Activated CD4-positive, alpha-beta T cell treated with anti-CD3 and anti-CD28 coated beads, Interleukin-10, Interleukin-2, amounts not matched to agents 100 ng/mL and 50 ng/mL, durations not matched to agents 16 hours and 8 hours (primary cell): ENCODE measurements at regions not wholly inside any gene's neighbourhood (a gene's known extent, or its start where the extent isn't known, plus 50 kb on each side); places are given as distances from the start of the nearest gene placed in this dataset.

Source experiments
- DNase-seq: peaks from one replicate; pipeline ENCODE4 v3.0.0-alpha.2; 2020

DNA sequence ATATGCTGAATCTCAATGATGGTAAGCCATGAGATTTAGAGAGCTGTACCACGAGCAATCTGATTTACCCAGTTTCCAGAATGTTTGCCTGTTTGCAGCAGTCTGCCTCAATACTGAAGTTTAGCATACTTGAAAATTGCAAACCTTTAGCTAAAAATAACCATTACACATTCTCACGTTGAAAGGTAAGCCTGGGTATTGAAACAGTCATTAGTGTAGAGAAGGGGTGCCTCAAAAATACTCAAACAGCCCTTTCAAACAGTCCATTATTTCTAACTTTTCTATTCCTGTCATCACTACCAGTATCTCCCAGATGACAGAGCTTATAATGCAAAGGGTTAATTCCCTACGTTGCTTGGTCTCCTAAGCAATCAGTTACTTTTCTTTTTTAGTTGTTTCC is 111.8 kb upstream of the MBNL1 start:
- DNase-seq, result no peak

DNA sequence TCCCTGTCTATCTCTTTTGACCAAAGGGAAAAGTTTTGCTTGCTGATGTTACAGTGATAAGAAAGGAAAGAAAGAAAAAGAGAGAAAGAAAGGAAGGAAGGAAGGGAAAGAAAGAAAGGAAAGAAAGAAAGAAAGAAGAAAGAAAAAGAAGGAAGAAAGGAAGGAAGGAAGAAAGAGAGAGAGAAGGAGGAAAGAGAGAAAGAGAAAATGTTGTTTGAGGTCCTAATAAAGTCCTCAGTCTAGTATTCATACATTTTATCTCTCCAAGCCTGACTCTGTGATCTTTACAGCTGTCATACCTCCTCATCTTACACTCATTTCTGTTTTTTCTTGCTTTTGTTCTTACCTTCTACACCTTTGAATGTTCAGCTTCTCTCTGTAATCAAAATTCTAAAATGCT is 111.4 kb upstream of the MBNL1 start:
- no peak for DNase-seq

DNA sequence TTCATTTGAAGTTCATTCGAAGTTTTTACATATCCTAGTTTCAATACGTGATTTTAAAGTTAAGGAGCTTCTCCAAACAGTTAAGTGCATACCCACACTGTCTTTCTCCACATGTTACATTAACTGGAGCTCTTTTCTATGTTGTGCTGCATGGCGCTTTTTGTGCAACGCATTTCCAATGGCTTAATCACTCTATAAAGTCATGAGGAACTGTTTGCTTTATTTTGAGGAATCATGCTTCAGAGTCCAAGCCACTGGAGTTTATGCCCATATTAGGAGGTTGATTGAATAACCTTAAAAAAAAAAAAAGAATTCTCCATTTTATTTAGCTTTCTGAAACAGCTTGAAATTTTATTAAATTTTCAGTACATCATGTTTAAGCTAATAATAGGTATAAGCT is 109.4 kb upstream of the MBNL1 start:
- DNase-seq, result no peak

GRCh38 chr3:152160350-152161011 is 108.2 kb upstream of the MBNL1 start:
- DNase-seq, result no peak

DNA sequence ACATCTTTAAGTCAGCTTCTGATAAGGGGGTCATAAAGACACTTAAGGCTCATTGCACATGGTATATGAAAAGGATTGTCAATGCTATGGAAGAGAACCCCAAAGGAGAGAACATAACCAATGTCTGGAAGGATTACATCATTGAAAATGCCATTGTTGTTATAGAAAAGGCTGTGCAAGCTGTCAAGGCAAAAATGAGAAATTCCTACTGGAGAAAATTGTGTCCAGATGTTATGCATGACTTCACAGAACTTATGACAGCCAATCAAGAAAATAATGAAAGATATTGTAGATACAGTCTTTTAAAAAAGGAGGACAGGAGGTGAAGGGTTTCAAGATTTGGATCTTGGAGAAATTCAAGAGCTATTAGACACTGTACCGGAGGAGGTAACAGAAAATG is 96.3 kb upstream of the MBNL1 start:
- DNase-seq, result no peak

DNA sequence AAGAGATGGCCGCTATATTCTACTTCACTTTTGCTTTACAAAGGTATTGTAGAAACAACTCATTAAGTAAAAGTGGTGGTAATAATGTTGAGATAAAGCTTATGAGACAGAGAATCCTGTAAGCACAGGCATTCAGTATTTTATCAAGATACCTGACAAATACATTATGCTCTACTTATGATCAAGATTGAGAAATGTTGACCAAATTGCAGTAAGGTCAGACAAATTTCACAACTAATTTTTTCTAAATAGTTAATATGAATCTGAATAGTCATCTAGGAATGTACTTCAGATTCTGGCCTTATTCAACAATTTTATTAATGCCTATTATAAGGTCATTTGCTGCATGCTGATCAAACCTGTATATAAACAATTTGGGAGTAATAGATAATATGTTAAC is 95.1 kb upstream of the MBNL1 start:
- no peak for DNase-seq

DNA sequence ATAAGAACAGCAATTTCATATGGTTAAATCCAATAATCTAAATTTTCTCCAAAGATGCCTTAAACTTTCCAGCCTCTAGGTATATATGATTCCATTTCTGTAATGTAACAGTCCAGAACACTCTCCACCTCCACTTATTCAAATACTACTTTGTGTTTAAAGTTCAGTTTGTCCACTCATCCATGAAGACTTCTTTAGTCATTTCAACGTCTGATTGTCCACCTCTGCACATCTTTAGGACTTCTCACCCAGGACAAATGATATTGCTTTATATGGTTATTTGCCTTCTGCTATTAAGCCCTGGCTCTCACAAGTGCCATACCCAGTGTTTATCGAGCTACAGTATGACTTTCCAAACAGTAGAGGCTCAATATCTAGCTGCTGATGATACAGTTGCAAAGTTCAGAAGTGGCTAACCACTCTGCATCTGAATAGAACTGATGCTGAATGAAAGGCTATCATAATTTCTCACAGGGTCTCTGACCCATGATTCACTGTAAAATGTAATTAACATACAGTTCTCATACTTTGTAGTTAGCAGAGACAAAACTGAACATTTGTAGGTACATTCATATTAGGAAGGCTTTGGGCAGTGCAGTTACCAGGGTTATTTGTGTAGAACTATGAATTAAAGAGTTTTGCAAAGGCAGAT is 93.7 kb upstream of the MBNL1 start:
- DNase-seq, result no peak

GRCh38 chr3:152175528-152175889 is 93.2 kb upstream of the MBNL1 start:
- DNase-seq, result no peak

DNA sequence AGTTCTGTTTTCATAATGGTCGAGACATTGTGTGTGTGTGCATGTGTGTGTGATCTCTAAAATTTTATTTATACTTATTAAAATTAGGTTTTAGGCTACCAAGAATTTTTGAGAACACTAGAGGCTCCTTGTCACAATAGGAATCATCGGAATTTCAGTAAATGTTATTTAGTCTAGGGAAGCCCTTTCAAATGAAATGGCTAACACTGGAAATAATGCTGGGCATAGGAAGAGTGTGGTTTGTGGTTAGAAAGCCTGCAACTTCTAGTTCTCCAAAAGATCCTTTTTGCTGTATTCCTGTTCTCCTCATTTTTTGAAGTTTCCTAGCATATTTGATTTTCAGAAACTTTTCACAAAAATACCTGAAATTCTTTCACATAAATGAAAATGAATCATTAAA is 92.5 kb upstream of the MBNL1 start:
- DNase-seq, result no peak

DNA sequence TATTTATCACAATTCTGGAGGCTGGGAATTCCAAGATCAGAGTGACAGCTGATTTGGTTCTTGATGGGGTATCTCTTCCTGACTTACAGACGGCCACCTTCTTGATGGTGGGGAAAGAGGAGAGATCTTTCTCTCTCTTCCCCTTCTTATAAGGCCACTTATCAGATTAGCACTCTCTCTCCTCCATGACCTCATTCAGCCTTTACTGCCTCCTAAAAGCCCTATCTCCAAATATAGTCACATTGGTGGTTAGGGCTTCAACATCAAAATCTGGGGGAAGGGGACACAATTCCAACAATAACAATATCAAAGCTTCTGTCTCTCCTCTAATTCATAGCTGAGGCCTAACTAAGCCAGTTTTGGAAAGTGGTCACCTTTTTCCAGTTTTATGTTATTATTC is 91.7 kb upstream of the MBNL1 start:
- DNase-seq, result no peak

DNA sequence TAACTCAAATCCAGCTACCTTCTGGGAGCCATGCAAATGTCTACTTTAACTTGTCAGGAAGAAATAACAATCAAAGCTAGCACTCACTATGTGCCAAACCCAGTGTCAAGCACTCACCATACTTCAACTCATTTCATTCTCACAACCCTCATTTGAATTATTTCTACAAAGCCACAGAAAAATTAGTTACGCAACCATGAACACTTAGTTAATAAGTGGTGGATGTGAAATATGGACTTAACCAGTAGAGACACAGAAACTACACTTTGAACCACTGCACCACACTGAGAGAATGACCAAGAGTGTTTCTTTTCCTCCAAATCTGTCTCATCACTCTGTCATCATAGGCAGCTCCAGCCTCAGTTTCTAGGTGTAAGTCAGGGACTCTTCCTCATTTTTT is 91.0 kb upstream of the MBNL1 start:
- no peak for DNase-seq

DNA sequence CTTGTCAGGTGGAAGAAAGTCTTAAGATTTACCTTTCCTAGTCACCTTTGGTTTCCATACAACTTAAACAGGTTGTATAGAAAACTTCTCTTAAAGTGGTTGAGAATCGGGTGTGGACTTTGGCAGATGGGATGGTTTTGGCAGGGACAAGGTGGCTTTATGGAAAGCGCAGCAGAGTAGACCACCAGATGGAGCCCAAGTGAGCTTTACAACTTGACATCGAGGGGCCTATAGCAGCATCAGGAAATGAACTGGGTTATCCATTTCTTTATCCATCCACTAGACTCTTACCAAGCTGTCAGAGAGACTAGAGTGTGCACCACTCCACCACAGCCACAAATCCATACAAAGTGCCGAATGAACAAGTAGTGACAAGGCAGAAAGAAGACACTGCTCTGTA is 85.3 kb upstream of the MBNL1 start:
- DNase-seq, result peak; percentile 54

DNA sequence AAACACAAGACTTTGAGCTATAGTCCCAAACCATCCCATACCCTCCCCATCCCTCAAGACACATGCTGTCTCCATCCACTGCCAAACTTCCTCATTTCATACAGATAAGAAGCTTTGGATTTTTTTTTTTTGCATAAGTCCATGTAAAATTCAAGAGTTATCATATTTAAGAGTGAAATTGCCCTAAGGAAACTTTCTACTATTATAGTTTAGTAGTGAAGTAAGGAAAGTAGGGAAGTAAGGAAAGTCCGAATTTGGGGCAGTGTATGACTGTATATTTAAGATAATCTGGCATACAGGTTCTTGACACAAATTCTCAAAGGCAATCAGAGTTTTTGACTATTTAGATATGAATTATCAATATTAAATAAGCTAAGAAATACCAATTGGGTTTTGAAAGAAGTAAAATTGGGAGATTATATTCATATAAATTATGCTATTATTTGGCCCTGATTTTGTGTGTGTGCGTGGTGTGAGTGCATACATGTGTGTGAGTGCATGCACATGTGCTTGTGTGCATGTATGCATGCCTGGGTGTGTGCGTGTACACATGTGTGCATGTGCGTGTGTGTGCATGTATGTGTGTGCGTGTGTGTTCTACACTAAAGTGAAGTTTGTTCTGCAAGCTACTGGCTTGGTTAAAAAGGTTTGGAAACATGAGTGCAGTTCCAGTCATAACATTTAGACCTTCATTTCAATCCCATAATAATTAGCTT is 83.6 kb upstream of the MBNL1 start:
- no peak for DNase-seq

- DNase-seq, result no peak
Observed at GRCh38 chr3:152185891-152186630, 82.7 kb upstream of the MBNL1 start.

DNA sequence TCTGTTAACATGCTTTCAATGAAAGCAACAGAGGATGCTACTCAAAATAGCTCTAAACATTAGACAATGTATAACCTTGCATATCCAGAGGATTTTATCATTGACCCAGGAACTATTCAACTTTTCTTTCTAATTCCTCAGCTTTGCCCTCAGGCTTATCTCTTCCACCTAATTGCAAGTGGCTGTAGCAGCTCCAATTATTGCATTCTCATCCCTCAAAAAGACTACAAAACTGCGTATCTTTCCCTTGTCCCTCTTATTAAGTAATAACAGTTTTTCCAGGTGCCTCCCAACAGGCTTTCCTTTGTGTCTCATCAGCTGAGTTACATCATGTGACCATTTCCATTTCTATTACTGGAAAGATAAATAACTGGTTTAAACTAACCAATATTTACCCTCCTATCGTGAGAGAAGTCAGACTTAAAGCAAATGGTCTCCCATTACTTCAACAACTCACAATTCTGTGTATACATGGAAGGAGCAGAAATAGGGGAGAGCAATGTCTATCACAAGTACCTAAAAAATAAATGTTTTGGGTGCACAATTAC is 78.0 kb upstream of the MBNL1 start:
- no peak for DNase-seq

GRCh38 chr3:152192050-152192449 is 76.7 kb upstream of the MBNL1 start:
- no peak for DNase-seq

GRCh38 chr3:152192936-152193672 is 75.6 kb upstream of the MBNL1 start:
- DNase-seq, result no peak

DNA sequence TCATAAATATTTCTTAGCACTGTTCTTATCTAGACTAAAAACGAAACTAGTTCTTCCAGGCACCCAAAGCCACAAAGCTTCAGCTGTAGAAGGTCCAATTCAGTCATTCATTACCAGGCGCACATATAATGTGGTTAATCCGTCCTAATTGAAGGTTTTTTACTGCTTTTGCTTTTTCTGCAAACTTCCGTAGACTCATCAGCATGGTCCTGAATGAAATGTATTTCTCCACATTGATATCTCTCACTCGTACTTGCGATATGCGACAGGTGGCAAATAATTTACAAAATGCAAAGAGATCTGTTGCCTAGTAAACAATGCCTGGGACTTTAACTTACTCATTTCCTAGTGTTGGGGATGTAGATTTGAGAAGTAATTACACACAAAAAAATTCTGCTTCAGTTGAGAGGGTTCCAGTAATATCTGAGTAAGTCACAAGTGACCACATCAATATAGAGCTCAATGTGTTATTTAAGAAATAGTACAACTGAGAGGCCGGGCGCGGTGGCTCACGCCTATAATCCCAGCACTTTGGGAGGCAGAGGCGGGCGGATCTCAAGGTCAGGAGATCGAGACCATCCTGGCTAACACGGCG is 75.0 kb upstream of the MBNL1 start:
- DNase-seq, result peak; percentile 89

DNA sequence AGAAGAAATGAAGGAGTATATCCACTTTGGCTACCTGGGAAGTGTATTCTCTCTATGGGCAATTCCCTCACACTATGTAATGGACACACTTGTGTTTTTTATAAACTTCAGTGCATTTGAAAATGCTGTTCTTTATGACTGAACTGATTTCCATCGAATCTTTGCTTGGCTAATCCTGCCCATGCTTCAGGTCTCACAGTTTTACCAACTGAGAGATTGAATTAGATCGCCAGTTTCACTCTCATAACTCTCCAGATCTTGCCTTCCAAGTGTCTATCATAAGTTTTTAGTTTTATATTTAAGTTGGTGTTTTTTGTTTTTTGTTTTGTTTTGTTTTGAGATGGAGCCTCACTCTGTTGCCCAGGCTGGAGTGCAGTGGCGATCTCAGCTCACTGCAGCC is 73.5 kb upstream of the MBNL1 start:
- peak; percentile 47 for DNase-seq

- peak; percentile 78 for DNase-seq
Observed at GRCh38 chr3:152196782-152197181, 71.9 kb upstream of the MBNL1 start.

DNA sequence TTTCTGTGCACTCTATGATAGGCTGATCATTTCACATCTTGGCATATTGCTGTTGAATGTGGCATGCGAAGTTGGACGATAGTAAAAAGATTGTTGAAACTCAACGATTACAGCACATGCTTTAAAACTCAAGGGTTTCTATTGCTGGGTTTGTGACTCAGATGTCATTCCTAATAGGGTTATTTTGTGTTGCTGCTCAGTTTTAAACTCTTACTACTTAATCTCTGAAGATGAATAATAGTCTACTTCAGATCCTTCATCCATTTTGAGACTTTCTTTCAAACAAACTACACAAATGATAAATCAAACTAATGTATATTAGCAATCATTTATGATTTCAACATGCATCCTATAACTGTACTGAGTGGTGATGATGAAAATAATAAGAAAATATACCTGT is 71.3 kb upstream of the MBNL1 start:
- DNase-seq, result peak; percentile 65

- peak; percentile 54 for DNase-seq
Observed at GRCh38 chr3:152197937-152198336, 70.8 kb upstream of the MBNL1 start.
